Skeletal muscle tissue (tissue), 3 donors: ENCODE measurements at regions not wholly inside any gene's neighbourhood (a gene's known extent, or its start where the extent isn't known, plus 50 kb on each side); places are given as distances from the start of the nearest gene placed in this dataset.
"Not testable (repeated sequence)": the region's sequence is repeated elsewhere in the genome, so short reads cannot be mapped to it uniquely, and the experiment has no call there.

Source experiments
- H3K27ac ChIP-seq: one replicate; pipeline ENCODE4 v1.7.0; 2013; ENCODE audit warnings: mild to moderate bottlenecking, low read depth, low read length, inconsistent platforms
- H3K27me3 ChIP-seq, 3 donors: one replicate each; pipeline ENCODE4 v1.7.0; 2013; ENCODE audit warnings: low read length in 3 of 3; ENCODE audit not compliant: control insufficient read depth in 3 of 3, insufficient read depth in 3 of 3
- H3K36me3 ChIP-seq, 3 donors: one replicate each; pipeline ENCODE4 v1.7.0; 2013; ENCODE audit warnings: low read length in 3 of 3; ENCODE audit not compliant: control insufficient read depth in 3 of 3, insufficient read depth in 3 of 3
- H3K4me1 ChIP-seq, 3 donors: one replicate each; pipeline ENCODE4 v1.7.0; 2013; ENCODE audit warnings: low read length in 3 of 3, mild to moderate bottlenecking in 3 of 3; ENCODE audit not compliant: control insufficient read depth in 3 of 3, insufficient read depth in 3 of 3
- H3K4me3 ChIP-seq, 3 donors: one replicate each; pipeline ENCODE4 v1.7.0; 2013; ENCODE audit warnings: low read length in 3 of 3
- H3K9ac ChIP-seq, 3 donors: one replicate each; pipeline ENCODE4 v1.7.0; 2013; ENCODE audit warnings: low read length in 3 of 3, mild to moderate bottlenecking in 3 of 3, moderate library complexity in 2 of 3, low read depth in 1 of 3
- H3K9me3 ChIP-seq, 3 donors: one replicate each; pipeline ENCODE4 v1.7.0; 2013; ENCODE audit warnings: low read length in 3 of 3; ENCODE audit not compliant: control insufficient read depth in 3 of 3
- donor health status: Osteomylitis.

- Histone ChIP-seq H3K9ac (no peak overlapping the region), H3K36me3 (no peaks in the 10 kb centered on the region), H3K27me3 (no peaks in the 10 kb centered on the region)
These were observed 95.6 kb downstream of the RRAGB start for GRCh38 chrX:55813150-55813549.

DNA sequence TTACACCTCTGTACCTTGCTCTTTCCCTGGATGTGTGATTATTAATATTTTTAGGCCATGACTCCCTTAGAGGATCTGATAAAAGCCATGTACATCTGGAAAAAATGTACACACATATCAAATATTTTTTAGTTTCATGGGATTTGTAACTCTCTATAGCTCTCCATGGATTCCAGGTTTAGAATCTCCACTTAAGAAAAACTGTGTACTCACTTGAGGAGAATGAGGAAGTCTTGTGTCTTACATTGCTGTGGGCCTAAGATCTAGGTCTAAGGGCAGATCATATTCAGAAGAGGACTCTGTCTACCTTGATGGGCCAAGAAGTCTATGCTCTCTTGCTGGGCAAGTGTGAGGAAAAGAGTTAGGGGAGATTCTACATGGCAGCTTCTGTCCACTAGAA lies 98.0 kb downstream of the RRAGB start:
- no peak overlapping the region for H3K27ac ChIP-seq
- H3K9me3 ChIP-seq, result no peaks in the 10 kb centered on the region
- H3K27me3 ChIP-seq, result no peaks in the 10 kb centered on the region
- H3K4me1 ChIP-seq, result no peaks in the 10 kb centered on the region
- no peak overlapping the region for H3K4me3 ChIP-seq
- no peak overlapping the region for H3K9ac ChIP-seq
- no peaks in the 10 kb centered on the region for H3K36me3 ChIP-seq

More at GRCh38 chrX:55813150-55813549, 95.6 kb downstream of the RRAGB start:
- Histone ChIP-seq H3K4me1 (no peaks in the 10 kb centered on the region), H3K9me3 (no peaks in the 10 kb centered on the region), H3K4me3 (no peak overlapping the region), H3K27ac (no peak overlapping the region)

DNA sequence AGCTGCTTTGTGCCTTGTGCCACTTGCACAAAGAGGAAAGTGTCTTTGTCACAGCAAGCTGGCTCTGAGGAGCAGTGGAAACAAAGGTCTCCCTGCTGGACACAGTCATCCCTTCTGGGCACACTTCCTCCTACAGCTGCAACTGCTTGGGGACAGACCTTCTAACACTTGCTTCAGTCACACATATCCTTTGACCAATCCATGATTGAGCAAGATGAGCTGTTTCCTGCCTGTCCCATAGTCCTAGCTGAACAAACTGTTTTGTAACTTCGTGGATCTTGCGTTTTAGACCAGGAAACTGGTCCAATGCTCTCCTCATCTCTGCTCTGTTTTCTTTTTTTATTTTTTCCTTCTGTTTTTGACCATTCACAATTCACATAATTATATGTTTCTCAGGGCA lies 98.5 kb downstream of the RRAGB start:
- Histone ChIP-seq H3K36me3 (no peaks in the 10 kb centered on the region), H3K4me1 (no peaks in the 10 kb centered on the region), H3K4me3 (no peak overlapping the region)

GRCh38 chrX:55818673-55819375 lies 101.3 kb downstream of the RRAGB start:
- Histone ChIP-seq H3K27ac (no peak overlapping the region), H3K4me1 (no peaks in the 10 kb centered on the region), H3K4me3 (no peak overlapping the region), H3K9ac (no peak overlapping the region), H3K27me3 (no peaks in the 10 kb centered on the region), H3K9me3 (no peaks in the 10 kb centered on the region), H3K36me3 (no peaks in the 10 kb centered on the region)

More for the DNA sequence above, 98.5 kb downstream of the RRAGB start:
- no peaks in the 10 kb centered on the region for H3K9me3 ChIP-seq
- H3K27me3 ChIP-seq, result no peaks in the 10 kb centered on the region
- H3K27ac ChIP-seq, result no peak overlapping the region
- H3K9ac ChIP-seq, result no peak overlapping the region

DNA sequence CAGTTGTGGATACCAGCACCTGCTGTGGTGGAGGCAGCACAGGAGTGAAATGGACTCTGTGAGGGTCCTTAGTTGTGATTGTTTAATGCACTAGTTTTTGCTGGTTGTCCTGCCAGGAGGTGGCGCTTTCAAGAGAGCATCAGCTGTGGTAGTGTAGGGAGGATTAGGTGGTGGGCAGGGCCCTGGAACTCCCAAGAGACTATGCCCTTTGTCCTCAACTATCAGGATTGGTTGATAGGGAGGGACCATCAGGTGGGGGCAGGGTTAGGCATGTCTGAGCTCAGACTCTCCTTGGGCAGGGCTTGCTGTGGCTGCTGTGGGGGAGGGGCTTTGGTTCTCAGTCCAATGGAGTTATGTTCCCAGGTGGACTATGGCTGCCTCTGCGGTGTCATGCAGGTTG lies 121.9 kb downstream of the RRAGB start:
- Histone ChIP-seq H3K36me3 (no peaks in the 10 kb centered on the region), H3K4me1 (no peaks in the 10 kb centered on the region), H3K4me3 (no peak overlapping the region), H3K9me3 (peaks cover 0 to 2% (median 0%) of the 10 kb centered on the region in 3 donors), H3K27me3 (no peaks in the 10 kb centered on the region), H3K9ac (no peak overlapping the region), H3K27ac (no peak overlapping the region)

GRCh38 chrX:55841962-55842752 lies 124.6 kb downstream of the RRAGB start:
- Histone ChIP-seq H3K36me3 (no peaks in the 10 kb centered on the region), H3K4me1 (no peaks in the 10 kb centered on the region), H3K9ac (no peak overlapping the region), H3K27me3 (no peaks in the 10 kb centered on the region), H3K4me3 (no peak overlapping the region), H3K27ac (no peak overlapping the region), H3K9me3 (peaks cover 0 to 2% (median 0%) of the 10 kb centered on the region in 3 donors)

- not testable (repeated sequence) for H3K9me3 ChIP-seq, H3K36me3 ChIP-seq, H3K4me1 ChIP-seq
These were observed 149.2 kb downstream of the RRAGB start for GRCh38 chrX:55866779-55867178.

GRCh38 chrX:55867181-55867651 lies 149.7 kb downstream of the RRAGB start:
- no peak overlapping the region for H3K27ac ChIP-seq
- no peaks in the 10 kb centered on the region for H3K9me3 ChIP-seq
- no peaks in the 10 kb centered on the region for H3K27me3 ChIP-seq
- H3K4me3 ChIP-seq, result no peak overlapping the region
- H3K4me1 ChIP-seq, result no peaks in the 10 kb centered on the region
- no peaks in the 10 kb centered on the region for H3K36me3 ChIP-seq
- no peak overlapping the region for H3K9ac ChIP-seq

More at GRCh38 chrX:55866779-55867178, 149.2 kb downstream of the RRAGB start:
- H3K9ac ChIP-seq, H3K4me3 ChIP-seq, H3K27me3 ChIP-seq, H3K27ac ChIP-seq: not testable (repeated sequence)

DNA sequence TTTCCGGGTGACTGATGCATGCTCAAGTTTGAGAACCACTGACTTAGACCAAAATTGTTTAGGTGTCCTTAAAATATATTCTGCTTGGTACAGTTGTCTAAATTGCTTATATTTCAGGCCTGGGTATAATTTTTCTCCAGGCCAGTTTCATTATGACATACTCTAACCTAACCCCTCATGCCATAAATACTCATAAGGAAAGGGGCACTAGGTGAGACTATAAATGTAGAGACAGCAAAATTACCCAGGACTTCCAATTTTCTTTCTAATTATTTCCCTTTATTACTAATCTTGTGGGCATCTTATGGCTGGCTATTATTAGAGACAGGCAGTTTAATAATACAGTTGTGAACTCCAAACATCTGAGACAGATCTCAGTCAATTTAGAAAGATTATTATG lies 150.2 kb downstream of the RRAGB start:
- Histone ChIP-seq H3K4me1 (no peaks in the 10 kb centered on the region), H3K27me3 (no peaks in the 10 kb centered on the region), H3K9me3 (no peaks in the 10 kb centered on the region), H3K27ac (no peak overlapping the region), H3K4me3 (no peak overlapping the region), H3K36me3 (no peaks in the 10 kb centered on the region), H3K9ac (no peak overlapping the region)

DNA sequence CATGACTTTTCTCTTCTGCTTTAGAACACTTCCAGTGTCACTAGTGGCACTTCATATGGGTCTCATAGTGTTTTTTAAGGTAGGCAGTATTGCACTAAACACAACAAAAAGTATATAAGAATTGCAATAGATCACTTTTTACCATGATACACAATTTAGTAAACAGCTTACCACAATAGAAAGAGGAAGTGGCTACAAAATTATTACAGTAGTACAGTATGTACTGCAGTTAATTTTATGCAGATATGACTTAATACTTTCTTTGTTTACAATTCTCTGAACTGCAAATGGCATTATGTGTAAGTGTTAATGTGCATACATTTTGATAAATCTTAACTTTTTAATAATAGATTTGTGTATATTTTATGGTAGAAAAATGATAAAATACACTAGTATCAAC lies 157.3 kb downstream of the RRAGB start:
- H3K27ac ChIP-seq, result no peak overlapping the region

More for the DNA sequence above, 157.3 kb downstream of the RRAGB start:
- H3K4me1 ChIP-seq, result no peaks in the 10 kb centered on the region
- no peak overlapping the region for H3K4me3 ChIP-seq
- H3K9me3 ChIP-seq, result no peaks in the 10 kb centered on the region
- no peak overlapping the region for H3K9ac ChIP-seq
- no peaks in the 10 kb centered on the region for H3K36me3 ChIP-seq
- H3K27me3 ChIP-seq, result no peaks in the 10 kb centered on the region
